ENCODE measurements at regions not wholly inside any gene's neighbourhood (a gene's known extent, or its start where the extent isn't known, plus 50 kb on each side); places are given as distances from the start of the nearest gene placed in this dataset.

DNA sequence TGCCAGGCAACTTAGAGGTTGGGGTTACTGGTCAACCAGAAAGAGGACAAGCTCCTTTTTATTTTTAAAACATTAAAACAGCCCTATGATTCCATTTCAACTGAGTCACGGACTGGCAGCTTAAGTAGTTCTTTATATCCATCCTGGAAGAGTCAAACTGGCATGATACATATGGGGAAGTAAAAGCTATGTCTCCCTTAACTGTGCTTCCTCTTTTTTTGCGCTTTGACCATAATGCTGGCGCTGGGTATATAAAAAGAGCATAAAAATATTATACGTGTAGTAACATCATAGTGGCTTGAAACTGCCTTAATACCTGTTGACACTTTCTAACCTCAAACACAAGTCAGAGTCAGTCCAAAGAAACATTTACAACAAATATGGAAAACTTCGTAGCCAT, 274.4 kb downstream of the CSNK1G3 start:
- peak; percentile 18 for DNase-seq

DNA sequence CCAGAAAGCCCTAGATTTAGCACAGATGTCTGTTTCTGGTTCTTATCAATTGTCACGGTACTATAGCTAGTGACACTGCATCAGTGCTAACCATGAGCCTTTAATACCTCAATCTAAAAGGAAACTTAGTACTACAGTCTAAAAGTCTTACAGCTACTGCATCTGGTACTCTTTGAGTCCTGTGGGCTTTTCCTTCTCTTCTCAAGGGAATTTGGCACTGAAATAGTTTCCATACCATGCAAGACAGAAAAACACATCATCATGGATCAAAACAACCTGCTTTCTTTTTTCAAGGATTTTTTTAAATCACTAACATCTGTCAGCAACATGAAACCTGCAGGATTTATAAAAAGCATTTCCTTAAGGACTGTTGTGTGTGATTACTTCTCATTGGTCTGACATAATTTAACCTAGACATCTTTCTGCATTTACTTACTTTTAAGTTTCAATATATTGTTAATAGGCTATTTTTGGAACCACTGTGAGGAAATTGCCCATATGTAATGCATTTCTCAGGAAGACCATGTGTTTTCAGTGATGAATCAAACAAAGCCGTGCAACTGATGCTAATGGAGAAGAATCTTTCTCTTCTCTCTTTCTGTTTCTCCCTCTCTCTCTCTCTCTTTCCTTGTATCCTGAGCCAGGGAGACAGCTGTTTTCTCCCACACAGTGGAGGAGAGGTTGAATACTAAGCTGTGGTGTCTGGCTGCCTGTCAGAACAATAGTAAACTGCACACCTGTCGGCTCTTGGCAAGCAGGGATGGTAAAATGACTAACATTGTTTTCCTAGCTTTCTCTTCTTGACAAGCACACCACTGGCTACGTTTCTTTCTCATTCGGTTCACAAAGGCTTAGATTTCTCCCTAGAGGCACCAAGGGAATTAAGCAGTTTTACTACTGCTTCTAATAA, 273.4 kb downstream of the CSNK1G3 start:
- no peak for DNase-seq

DNA sequence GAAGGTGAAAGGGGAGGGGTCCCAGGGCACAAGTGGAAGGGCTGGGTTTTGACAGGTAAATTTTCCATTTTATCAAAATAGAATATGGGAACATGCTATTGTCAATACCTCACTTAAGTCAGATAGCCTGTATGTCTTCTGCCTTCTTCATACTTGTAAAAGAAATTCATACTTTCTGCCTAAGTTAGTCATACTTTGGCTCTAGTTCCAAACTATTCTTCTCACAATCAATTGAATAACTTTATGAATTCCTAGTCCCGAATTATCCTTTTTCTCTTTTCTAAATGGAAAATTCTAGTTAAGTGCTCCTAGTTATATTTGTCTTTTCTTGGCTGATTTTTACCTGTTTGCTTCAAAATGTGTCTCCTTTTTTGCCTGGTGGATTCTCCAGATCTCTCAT, 271.4 kb downstream of the CSNK1G3 start:
- no peak for DNase-seq

- DNase-seq = no peak
Measured at GRCh38 chr5:123778641-123779040, 266.7 kb downstream of the CSNK1G3 start.

DNA sequence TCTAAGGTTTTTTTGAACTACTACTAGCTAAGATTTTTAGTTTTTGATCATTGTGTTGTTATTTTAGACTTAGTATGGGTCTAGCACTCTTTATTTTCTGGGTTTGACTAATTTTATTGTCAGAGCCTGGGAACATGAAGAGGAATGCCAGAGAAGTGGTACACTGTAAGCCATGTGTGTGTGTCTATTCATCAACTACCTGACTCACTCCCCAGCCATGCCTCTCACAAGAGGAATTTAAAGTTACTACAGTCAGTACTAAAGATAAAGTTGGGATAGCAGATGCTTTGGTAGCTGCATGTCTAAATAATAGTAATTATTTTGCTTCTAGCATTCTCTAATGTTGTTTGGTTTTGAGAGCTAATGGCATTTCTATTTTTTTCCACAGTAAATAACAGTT, 264.8 kb downstream of the CSNK1G3 start:
- no peak for DNase-seq

- no peak for DNase-seq
Measured at GRCh38 chr5:123771715-123772114, 259.7 kb downstream of the CSNK1G3 start.

DNA sequence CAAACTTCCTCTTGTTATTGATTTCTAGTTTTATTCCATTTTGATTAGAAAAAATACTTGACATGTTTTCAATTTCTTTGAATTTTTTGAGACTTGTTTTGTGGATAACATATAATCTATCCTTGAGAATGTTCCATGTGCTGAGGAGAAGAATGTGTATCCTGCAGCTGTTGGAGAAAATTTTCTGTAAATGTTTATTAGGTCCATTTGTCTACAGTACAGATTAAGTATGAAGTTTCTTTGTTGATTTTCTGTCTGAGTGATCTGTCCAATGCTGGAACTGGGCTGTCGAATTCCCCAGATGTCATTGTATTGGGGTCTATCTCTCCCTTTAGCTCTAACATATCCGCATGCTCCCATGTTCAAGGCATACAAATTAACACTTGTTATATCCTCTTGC, 251.2 kb downstream of the CSNK1G3 start:
- no peak for DNase-seq

DNA sequence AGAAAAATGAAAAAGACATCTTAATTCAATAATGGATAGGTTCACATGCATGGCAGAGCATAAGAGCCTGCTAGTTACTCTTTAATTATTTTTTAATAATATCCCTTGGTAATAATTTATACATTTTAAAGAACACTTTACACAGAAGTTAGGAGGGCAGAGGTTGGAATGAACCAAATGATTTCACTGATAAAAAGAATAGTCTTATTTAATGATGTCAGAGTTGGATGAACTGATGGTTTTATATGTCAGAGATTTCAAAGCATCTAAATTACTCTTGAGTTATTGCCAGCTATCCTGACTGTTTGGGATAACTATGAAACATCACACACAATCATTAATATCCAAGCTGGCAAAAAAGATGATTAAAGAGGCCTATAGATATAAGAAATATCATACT, 244.8 kb downstream of the CSNK1G3 start:
- no peak for DNase-seq

DNA sequence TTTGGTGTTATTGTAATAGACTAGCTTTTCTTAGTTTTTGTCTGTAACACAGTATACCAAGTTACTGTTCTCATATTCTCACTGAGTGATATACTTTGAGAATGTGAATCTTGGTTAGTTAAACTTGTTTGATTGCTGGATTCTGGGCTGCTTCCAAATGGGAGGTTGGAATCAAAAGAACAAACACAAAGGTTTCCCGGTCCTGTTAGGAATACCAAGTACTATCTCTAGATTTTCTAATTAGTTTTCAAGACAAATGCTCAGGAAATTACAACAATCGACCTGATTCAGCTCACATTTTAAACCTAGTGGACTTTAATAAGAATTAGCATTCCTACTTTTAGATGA, 244.3 kb downstream of the CSNK1G3 start:
- no peak for DNase-seq

DNA sequence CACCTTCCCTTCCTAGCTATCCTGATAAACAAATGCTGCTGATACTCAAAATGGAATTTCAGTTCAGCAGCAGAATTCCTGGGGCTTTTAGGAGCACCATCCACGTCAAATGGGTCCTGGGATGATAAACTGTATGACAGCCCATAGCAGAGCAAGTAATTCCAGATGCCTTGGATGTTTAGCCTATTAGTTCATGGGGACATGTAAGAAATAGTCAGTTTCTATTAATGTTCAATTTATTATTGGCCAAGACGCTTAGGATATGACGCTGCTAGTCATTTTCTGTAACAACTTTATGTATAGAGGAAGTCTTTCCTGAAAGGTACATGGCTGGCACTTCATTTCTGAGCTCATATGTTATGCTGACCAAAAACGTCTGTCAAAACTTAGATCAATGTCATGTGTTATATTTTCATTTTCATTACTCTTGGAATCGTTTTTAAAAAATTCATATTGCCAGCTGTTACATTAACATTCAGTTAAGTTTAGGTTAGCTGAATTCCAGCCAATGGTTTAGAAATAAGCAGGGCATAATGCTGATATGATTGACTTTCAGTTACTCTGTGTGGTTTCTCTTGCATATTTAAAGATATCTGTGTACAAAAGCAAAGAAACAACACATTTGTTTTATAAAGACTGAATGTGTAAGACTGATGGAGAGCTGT, 243.8 kb downstream of the CSNK1G3 start:
- DNase-seq = no peak

GRCh38 chr5:123754908-123755307, 242.9 kb downstream of the CSNK1G3 start:
- DNase-seq = no peak

- DNase-seq = no peak
Measured at GRCh38 chr5:123753937-123754891, 242.2 kb downstream of the CSNK1G3 start.

DNA sequence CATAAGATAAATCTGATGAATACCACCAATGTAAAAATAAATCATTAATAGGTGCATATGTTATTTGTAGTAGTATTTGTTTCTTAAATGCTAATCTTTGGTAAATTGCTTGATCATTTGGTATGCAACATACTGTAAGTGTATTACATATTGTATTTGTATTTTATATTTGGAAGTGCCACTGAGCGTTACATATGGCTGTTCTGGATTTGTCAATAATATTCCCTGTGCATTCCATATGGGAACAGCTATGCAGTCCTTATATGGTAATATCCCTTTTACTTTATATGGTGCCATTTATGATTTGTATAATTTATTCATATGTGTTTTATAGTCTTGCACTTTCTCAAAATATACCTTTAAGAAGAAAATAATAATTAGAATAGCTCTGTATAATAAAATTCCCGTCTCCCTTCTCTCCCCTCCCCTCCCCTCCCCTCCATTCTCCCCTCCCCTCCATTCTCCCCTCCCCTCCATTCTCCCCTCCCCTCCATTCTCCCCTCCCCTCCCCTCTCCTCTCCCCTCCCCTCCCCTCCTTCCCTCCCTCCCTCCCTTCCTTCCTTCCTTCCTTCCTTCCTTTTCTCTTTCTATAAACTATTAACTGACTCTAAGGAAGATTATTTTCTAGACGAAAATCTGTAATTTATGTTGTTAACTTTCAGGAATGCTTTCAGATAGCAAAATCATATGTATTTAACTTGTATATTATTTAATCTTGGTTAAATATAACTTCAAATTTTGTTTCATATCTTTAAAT, 241.4 kb downstream of the CSNK1G3 start:
- no peak for DNase-seq

- DNase-seq = no peak
Measured at GRCh38 chr5:123752552-123753179, 240.7 kb downstream of the CSNK1G3 start.

GRCh38 chr5:123751670-123752069, 239.7 kb downstream of the CSNK1G3 start:
- DNase-seq = no peak

- no peak for DNase-seq
Measured at GRCh38 chr5:123748239-123748638, 236.3 kb downstream of the CSNK1G3 start.

GRCh38 chr5:123746683-123747360, 234.8 kb downstream of the CSNK1G3 start:
- DNase-seq = no peak

GRCh38 chr5:123743990-123744583, 232.1 kb downstream of the CSNK1G3 start:
- DNase-seq = no peak

GRCh38 chr5:123735384-123735783, 223.4 kb downstream of the CSNK1G3 start:
- DNase-seq = no peak

DNA sequence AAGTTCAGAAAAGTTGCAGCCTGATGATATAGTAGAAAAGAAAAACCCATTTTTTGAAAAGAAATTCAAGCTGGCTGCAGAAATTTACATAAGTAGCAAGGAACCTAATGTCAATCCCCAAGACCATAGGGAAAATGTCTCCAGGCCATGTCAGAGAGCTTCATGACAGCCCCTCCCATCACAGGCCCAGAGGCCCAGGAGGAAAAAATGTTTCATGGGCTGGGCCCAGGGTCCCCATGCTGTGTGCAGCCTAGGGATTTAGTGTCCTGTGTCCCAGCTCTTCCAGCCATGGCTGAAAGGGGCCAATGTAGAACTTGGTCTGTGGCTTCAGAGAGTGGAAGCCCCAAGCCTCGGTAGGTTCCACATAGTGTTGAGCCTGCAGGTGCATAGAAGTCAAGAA, 220.3 kb downstream of the CSNK1G3 start:
- no peak for DNase-seq

DNA sequence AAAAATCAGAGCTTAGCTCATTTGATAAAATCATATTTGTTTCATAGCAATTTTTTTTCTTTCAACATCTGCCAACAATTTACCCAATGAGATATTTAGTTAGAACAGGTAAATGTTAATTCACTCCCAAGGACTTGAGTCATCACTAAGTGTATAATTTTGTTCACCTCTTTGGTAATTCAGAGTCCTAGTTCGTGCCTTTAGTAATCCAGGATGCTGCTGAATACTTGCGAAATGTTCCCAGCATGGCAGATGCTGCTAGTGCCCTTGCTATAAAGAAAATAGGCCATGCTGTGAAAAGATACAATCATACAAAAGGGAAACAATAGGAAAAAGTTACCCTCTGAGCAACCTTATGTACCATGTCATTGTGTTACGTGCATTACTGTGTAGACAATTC, 210.5 kb downstream of the CSNK1G3 start:
- DNase-seq = no peak
